ENCODE measurements at regions not wholly inside any gene's neighbourhood (a gene's known extent, or its start where the extent isn't known, plus 50 kb on each side); places are given as distances from the start of the nearest gene placed in this dataset.
"Not testable (repeated sequence)": the region's sequence is repeated elsewhere in the genome, so short reads cannot be mapped to it uniquely, and the experiment has no call there.

GRCh38 chr15:19902388-19902787 lies 639.2 kb downstream of the GOLGA6L6 start:
- ATAC-seq; CTCF ChIA-PET; H3K4me3 Mint-ChIP-seq; DNase-seq (ENCODE audit: low spot score); POLR2A ChIA-PET; H3K4me1 Mint-ChIP-seq; H3K27ac Mint-ChIP-seq: not testable (repeated sequence)
- peaks cover 25% of the 10 kb centered on the region for H3K27me3 Mint-ChIP-seq (ENCODE audit: low read depth)
- H3K9me3 Mint-ChIP-seq = peaks cover 45% of the 10 kb centered on the region
- H3K36me3 Mint-ChIP-seq = peaks cover 45% of the 10 kb centered on the region

GRCh38 chr15:19901414-19901813 lies 640.2 kb downstream of the GOLGA6L6 start:
- POLR2A ChIA-PET; ATAC-seq; CTCF ChIA-PET; DNase-seq (ENCODE audit: low spot score); H3K4me3 Mint-ChIP-seq; H3K27ac Mint-ChIP-seq; H3K4me1 Mint-ChIP-seq: not testable (repeated sequence)
- peaks cover 50% of the 10 kb centered on the region for H3K9me3 Mint-ChIP-seq
- peaks cover 25% of the 10 kb centered on the region for H3K27me3 Mint-ChIP-seq (ENCODE audit: low read depth)
- H3K36me3 Mint-ChIP-seq = peaks cover 50% of the 10 kb centered on the region

GRCh38 chr15:19899021-19899824 lies 642.4 kb downstream of the GOLGA6L6 start:
- DNase-seq (ENCODE audit: low spot score) = no peak
- Mint-ChIP-seq H3K4me3 (no peak overlapping the region), H3K27me3 (ENCODE audit: low read depth) (peaks cover 33% of the 10 kb centered on the region), H3K27ac (no peak overlapping the region), H3K4me1 (no peaks in the 10 kb centered on the region), H3K36me3 (peaks cover 58% of the 10 kb centered on the region), H3K9me3 (peaks cover 58% of the 10 kb centered on the region)
- ChIA-PET POLR2A (no interaction called here), CTCF (no interaction called here)
- no peak for ATAC-seq
- no peak for TF ChIP-seq PRRX2 (CRISPR knock-in tag; IDR thresholded peaks at IDR 0.05)
- TF ChIP-seq JAZF1 (CRISPR knock-in tag; IDR thresholded peaks at IDR 0.05) = no peak
- TF ChIP-seq FOXP4 (CRISPR knock-in tag; IDR thresholded peaks at IDR 0.05) = no peak
- no peak for TF ChIP-seq ERG (CRISPR knock-in tag; IDR thresholded peaks at IDR 0.05)
- TF ChIP-seq ZNF425 (CRISPR knock-in tag; conservative IDR thresholded peaks at IDR 0.05) = no peak
- no peak for TF ChIP-seq ZSCAN18 (CRISPR knock-in tag; IDR thresholded peaks at IDR 0.05)
- TF ChIP-seq E2F4 (CRISPR knock-in tag; IDR thresholded peaks at IDR 0.05; ENCODE audit: borderline replicate concordance, low read depth) = no peak

GRCh38 chr15:19888811-19889210 lies 652.8 kb downstream of the GOLGA6L6 start:
- H3K4me1 Mint-ChIP-seq; DNase-seq (ENCODE audit: low spot score); ATAC-seq; POLR2A ChIA-PET; H3K27ac Mint-ChIP-seq; CTCF ChIA-PET; H3K4me3 Mint-ChIP-seq; H3K27me3 Mint-ChIP-seq (ENCODE audit: low read depth): not testable (repeated sequence)
- Mint-ChIP-seq H3K9me3 (peaks cover 41% of the 10 kb centered on the region), H3K36me3 (peaks cover 42% of the 10 kb centered on the region)

GRCh38 chr15:19844061-19844460 lies 697.5 kb downstream of the GOLGA6L6 start:
- H3K27me3 Mint-ChIP-seq (ENCODE audit: low read depth); H3K27ac Mint-ChIP-seq; DNase-seq (ENCODE audit: low spot score); H3K4me1 Mint-ChIP-seq; H3K4me3 Mint-ChIP-seq; ATAC-seq; POLR2A ChIA-PET; CTCF ChIA-PET: not testable (repeated sequence)
- H3K36me3 Mint-ChIP-seq = peaks cover 21% of the 10 kb centered on the region
- H3K9me3 Mint-ChIP-seq = peaks cover 28% of the 10 kb centered on the region
